Endothelial cell (in vitro differentiated cells): ENCODE measurements at regions not wholly inside any gene's neighbourhood (a gene's known extent, or its start where the extent isn't known, plus 50 kb on each side); places are given as distances from the start of the nearest gene placed in this dataset.

Source experiments
- DNase-seq: peaks from one replicate; pipeline ENCODE4 v3.0.0; 2021; ENCODE audit warnings: low spot score
- H3K27ac Mint-ChIP-seq: one replicate; pipeline ENCODE4 v1.8.0; 2021; ENCODE audit warnings: mixed read lengths, inconsistent platforms; ENCODE audit not compliant: unreplicated experiment
- H3K27me3 Mint-ChIP-seq: one replicate; pipeline ENCODE4 v1.8.0; 2021; ENCODE audit warnings: mild to moderate bottlenecking, moderate library complexity, mixed read lengths, inconsistent platforms; ENCODE audit not compliant: unreplicated experiment
- H3K36me3 Mint-ChIP-seq: one replicate; pipeline ENCODE4 v1.8.0; 2021; ENCODE audit warnings: mild to moderate bottlenecking, low read depth, mixed read lengths, inconsistent platforms; ENCODE audit not compliant: unreplicated experiment
- H3K4me1 Mint-ChIP-seq: one replicate; pipeline ENCODE4 v1.8.0; 2021; ENCODE audit warnings: mild to moderate bottlenecking, mixed read lengths, inconsistent platforms; ENCODE audit not compliant: unreplicated experiment
- H3K4me3 Mint-ChIP-seq: one replicate; pipeline ENCODE4 v1.8.0; 2021; ENCODE audit warnings: mild to moderate bottlenecking, mixed read lengths, inconsistent platforms; ENCODE audit not compliant: unreplicated experiment
- H3K9me3 Mint-ChIP-seq: one replicate; pipeline ENCODE4 v1.8.0; 2021; ENCODE audit warnings: mixed read lengths, inconsistent platforms; ENCODE audit not compliant: unreplicated experiment
- TF ChIP-seq, protein P1 (sequence below): fragments of 200-600 bp; sonication (generic); IDR thresholded peaks from one replicate; pipeline ENCODE4 v1.5.0; 2021; ENCODE audit warnings: antibody characterized with exemption; ENCODE audit not compliant: unreplicated experiment

DNA sequence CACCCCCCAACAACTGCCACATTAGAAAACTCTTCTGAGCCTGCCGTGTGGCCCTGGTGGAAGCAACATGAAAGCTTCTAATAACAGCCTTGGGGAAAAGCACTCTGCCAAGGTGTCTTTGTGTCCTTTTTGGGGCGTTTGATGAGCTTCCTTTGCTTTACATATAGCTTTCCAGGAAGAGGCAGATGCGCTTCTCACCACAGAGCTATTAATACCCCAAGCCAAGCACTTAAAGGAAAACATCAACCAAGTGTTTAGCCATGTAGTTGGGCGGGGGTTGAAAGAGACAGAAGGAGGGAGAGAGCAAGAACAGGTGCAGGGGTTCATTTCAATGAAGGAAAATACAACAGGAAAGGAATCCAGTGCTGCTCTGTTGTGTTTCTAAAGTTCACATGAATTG, 176.1 kb downstream of the VAPA start:
- no peak overlapping the region for H3K27ac Mint-ChIP-seq
- no peaks in the 10 kb centered on the region for H3K36me3 Mint-ChIP-seq
- H3K4me1 Mint-ChIP-seq: no peaks in the 10 kb centered on the region
- DNase-seq: no peak
- H3K27me3 Mint-ChIP-seq: peaks cover 5% of the 10 kb centered on the region
- no peaks in the 10 kb centered on the region for H3K9me3 Mint-ChIP-seq
- TF ChIP-seq, protein P1, sequence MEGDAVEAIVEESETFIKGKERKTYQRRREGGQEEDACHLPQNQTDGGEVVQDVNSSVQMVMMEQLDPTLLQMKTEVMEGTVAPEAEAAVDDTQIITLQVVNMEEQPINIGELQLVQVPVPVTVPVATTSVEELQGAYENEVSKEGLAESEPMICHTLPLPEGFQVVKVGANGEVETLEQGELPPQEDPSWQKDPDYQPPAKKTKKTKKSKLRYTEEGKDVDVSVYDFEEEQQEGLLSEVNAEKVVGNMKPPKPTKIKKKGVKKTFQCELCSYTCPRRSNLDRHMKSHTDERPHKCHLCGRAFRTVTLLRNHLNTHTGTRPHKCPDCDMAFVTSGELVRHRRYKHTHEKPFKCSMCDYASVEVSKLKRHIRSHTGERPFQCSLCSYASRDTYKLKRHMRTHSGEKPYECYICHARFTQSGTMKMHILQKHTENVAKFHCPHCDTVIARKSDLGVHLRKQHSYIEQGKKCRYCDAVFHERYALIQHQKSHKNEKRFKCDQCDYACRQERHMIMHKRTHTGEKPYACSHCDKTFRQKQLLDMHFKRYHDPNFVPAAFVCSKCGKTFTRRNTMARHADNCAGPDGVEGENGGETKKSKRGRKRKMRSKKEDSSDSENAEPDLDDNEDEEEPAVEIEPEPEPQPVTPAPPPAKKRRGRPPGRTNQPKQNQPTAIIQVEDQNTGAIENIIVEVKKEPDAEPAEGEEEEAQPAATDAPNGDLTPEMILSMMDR: no peak
- no peak overlapping the region for H3K4me3 Mint-ChIP-seq

DNA sequence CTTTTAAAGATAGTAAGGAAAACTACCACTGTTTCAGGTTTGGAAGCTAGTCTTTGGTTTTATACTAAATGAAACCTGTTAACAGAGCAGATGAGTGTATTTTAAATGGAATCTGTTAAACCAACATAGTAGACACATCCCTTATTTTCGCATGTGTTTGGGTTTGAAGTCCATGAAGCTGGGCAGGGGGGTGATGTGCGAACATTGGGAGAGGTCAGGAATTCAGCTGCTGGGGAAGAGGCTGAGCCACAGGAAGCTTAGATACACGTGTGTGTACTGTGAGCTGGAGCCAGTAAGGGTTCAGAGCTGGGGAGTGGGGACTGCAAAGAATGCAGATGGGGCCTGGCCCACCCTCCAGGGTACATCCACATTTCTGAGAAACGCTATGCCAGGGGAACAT, 176.9 kb downstream of the VAPA start:
- Mint-ChIP-seq H3K27ac (no peak overlapping the region), H3K27me3 (peaks cover 5% of the 10 kb centered on the region), H3K9me3 (no peaks in the 10 kb centered on the region), H3K4me1 (no peaks in the 10 kb centered on the region), H3K4me3 (no peak overlapping the region), H3K36me3 (no peaks in the 10 kb centered on the region)
- DNase-seq: no peak
- TF ChIP-seq, protein P1: no peak

DNA sequence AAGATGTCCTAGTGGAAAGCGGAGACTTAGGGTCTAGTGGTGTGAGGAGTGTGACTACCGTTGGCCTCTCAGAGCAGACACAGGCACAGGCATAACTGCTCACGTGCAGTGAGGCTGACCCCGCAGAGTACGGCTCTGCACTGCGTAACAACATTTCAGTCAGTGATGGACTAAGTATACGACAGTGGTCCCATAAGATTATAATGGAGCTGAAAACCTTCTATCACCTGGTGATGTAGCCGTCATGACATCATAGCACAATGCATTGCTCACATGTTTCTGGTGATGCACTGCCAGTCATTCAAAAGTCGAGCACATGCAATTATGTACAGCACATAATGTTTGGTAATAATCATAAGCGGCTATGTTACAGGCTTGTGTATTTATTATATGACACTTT, 179.6 kb downstream of the VAPA start:
- DNase-seq: no peak
- Mint-ChIP-seq H3K4me1 (no peaks in the 10 kb centered on the region), H3K27me3 (peaks cover 7% of the 10 kb centered on the region), H3K36me3 (no peaks in the 10 kb centered on the region), H3K27ac (no peak overlapping the region), H3K4me3 (no peak overlapping the region), H3K9me3 (no peaks in the 10 kb centered on the region)
- TF ChIP-seq, protein P1: no peak

DNA sequence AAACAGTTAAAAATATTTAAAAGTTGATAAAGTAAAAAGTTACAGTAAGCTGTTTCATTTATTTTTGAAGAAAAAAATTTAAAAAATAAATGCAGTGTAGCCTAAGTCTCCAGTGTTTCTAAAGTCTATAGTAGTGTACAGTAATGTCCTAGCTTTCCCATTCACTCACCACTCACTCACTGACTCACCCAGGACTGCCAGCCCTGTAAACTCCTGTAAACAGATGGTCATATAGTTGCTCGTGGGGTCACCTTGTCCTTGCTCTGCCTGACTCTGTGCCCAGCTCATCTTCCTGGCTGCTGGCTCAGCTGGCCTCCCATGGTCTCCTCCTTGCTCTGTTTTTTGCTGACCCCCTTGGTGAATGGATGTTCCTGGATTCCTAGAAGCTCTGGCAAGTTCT, 180.3 kb downstream of the VAPA start:
- Mint-ChIP-seq H3K27ac (no peak overlapping the region), H3K27me3 (peaks cover 7% of the 10 kb centered on the region), H3K4me3 (no peak overlapping the region), H3K9me3 (no peaks in the 10 kb centered on the region), H3K4me1 (no peaks in the 10 kb centered on the region), H3K36me3 (no peaks in the 10 kb centered on the region)
- no peak for DNase-seq
- TF ChIP-seq, protein P1: no peak

DNA sequence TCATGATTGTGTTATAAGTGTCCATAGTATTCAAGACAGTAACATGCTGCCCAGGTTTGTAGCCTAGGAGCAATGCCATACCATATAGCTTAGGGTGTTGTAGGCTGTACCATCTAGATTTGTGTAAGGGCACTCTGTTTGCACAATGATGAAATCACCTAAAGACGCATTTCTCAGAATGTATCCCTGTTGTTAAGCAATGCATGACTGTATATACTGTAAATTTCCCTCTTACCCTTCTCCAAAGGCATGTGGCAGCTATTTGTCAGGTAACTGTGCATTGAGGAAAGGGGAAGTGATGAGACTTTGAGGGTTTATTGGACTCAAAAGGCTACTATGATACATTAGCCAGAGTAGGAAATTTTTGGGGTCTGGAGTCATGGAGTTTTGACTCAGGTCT, 180.8 kb downstream of the VAPA start:
- Mint-ChIP-seq H3K36me3 (no peaks in the 10 kb centered on the region), H3K9me3 (no peaks in the 10 kb centered on the region), H3K4me1 (no peaks in the 10 kb centered on the region), H3K4me3 (no peak overlapping the region), H3K27me3 (peaks cover 7% of the 10 kb centered on the region), H3K27ac (no peak overlapping the region)
- TF ChIP-seq, protein P1: no peak
- no peak for DNase-seq
